ENCODE measurements at regions not wholly inside any gene's neighbourhood (a gene's known extent, or its start where the extent isn't known, plus 50 kb on each side); places are given as distances from the start of the nearest gene placed in this dataset.

- TF ChIP-seq SIN3A (IDR thresholded peaks at IDR 0.05; ENCODE audit: borderline replicate concordance, insufficient read depth, low read length) (no peak), POLR2AphosphoS5 (IDR thresholded peaks at IDR 0.05; ENCODE audit: low read depth, low read length) (no peak), REST (IDR thresholded peaks at IDR 0.05; ENCODE audit: insufficient read depth in 1 of 2, low read depth in 2 of 2, low read length in 2 of 2) (no peak), TAF1 (IDR thresholded peaks at IDR 0.05; ENCODE audit: borderline replicate concordance, insufficient read depth, low read length) (no peak), FOXP2 (optimal IDR thresholded peaks at IDR 0.05; ENCODE audit: borderline replicate concordance, extremely low read depth, extremely low read length, insufficient read depth) (no peak)
Measured at GRCh38 chr16:63980763-63981162, 1141.1 kb downstream of the CDH11 start.

GRCh38 chr16:63978240-63978639 is 1143.6 kb downstream of the CDH11 start:
- TF ChIP-seq REST (IDR thresholded peaks at IDR 0.05; ENCODE audit: insufficient read depth in 1 of 2, low read depth in 2 of 2, low read length in 2 of 2) (no peak), POLR2AphosphoS5 (IDR thresholded peaks at IDR 0.05; ENCODE audit: low read depth, low read length) (no peak), TAF1 (IDR thresholded peaks at IDR 0.05; ENCODE audit: borderline replicate concordance, insufficient read depth, low read length) (no peak)

GRCh38 chr16:63976345-63976744 is 1145.5 kb downstream of the CDH11 start:
- TF ChIP-seq SIN3A (IDR thresholded peaks at IDR 0.05; ENCODE audit: borderline replicate concordance, insufficient read depth, low read length) (no peak), POLR2AphosphoS5 (IDR thresholded peaks at IDR 0.05; ENCODE audit: low read depth, low read length) (no peak), TAF1 (IDR thresholded peaks at IDR 0.05; ENCODE audit: borderline replicate concordance, insufficient read depth, low read length) (no peak), FOXP2 (optimal IDR thresholded peaks at IDR 0.05; ENCODE audit: borderline replicate concordance, extremely low read depth, extremely low read length, insufficient read depth) (no peak), REST (IDR thresholded peaks at IDR 0.05; ENCODE audit: insufficient read depth in 1 of 2, low read depth in 2 of 2, low read length in 2 of 2) (no peak)

- no peak for TF ChIP-seq REST (IDR thresholded peaks at IDR 0.05; ENCODE audit: insufficient read depth in 1 of 2, low read depth in 2 of 2, low read length in 2 of 2)
- TF ChIP-seq POLR2AphosphoS5 (IDR thresholded peaks at IDR 0.05; ENCODE audit: low read depth, low read length) = no peak
- no peak for TF ChIP-seq FOXP2 (optimal IDR thresholded peaks at IDR 0.05; ENCODE audit: borderline replicate concordance, extremely low read depth, extremely low read length, insufficient read depth)
- TF ChIP-seq SIN3A (IDR thresholded peaks at IDR 0.05; ENCODE audit: borderline replicate concordance, insufficient read depth, low read length) = no peak
- TF ChIP-seq TAF1 (IDR thresholded peaks at IDR 0.05; ENCODE audit: borderline replicate concordance, insufficient read depth, low read length) = no peak
Measured at GRCh38 chr16:63975669-63976068, 1146.2 kb downstream of the CDH11 start.

- no peak for TF ChIP-seq POLR2AphosphoS5 (IDR thresholded peaks at IDR 0.05; ENCODE audit: low read depth, low read length)
- TF ChIP-seq REST (IDR thresholded peaks at IDR 0.05; ENCODE audit: insufficient read depth in 1 of 2, low read depth in 2 of 2, low read length in 2 of 2) = no peak
- no peak for TF ChIP-seq FOXP2 (optimal IDR thresholded peaks at IDR 0.05; ENCODE audit: borderline replicate concordance, extremely low read depth, extremely low read length, insufficient read depth)
- no peak for TF ChIP-seq TAF1 (IDR thresholded peaks at IDR 0.05; ENCODE audit: borderline replicate concordance, insufficient read depth, low read length)
- no peak for TF ChIP-seq SIN3A (IDR thresholded peaks at IDR 0.05; ENCODE audit: borderline replicate concordance, insufficient read depth, low read length)
Measured at GRCh38 chr16:63967966-63968365, 1153.9 kb downstream of the CDH11 start.

Measured in PFSK-1 (cell line).